ENCODE measurements at regions not wholly inside any gene's neighbourhood (a gene's known extent, or its start where the extent isn't known, plus 50 kb on each side); places are given as distances from the start of the nearest gene placed in this dataset.

DNA sequence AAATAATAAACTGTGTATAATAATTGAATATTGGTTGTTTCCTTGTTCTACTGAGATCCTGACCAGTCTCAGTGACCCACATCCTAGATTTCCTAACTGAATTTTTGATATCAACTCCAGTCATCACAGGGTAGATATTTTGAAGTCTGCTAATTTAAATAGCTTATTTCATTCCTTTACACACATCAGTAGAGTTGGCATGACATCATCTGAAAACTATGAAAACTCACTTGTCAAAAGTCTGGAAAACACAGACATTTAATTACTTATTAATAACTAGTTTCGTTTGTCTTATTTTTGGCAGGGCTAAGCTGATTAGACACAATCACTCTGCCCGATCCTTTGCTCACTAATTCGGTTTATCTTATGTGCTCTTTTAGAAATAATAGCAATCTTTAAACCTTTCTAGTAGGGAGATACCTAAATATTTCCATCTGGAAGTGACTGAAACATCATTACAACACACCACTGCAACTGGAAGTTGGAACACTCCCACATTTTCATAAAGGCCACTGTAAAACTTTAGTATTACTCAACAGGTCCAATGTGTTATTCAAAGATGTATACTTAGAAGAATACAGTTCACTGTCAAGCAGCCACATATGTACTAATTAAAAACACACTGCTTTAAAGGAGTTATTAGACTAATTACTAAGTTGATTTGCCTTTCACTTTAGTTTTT is 198.4 kb upstream of the ZNF717 start:
- H2BK5ac ChIP-seq (ENCODE audit: low read depth, low read length, poor library complexity): no peak overlapping the region
- H3K4me3 ChIP-seq (ENCODE audit: low read depth, low read length): no peak overlapping the region
- H3K4me1 ChIP-seq (ENCODE audit: control insufficient read depth in 1 of 2, insufficient read depth in 2 of 2, low read length in 2 of 2): no peaks in the 10 kb centered on the region
- H3K79me2 ChIP-seq (ENCODE audit: control insufficient read depth, insufficient read depth, low read length, poor library complexity): no peaks in the 10 kb centered on the region
- no peaks in the 10 kb centered on the region for H3K36me3 ChIP-seq (ENCODE audit: control insufficient read depth in 1 of 2, insufficient read depth in 2 of 2, low read length in 2 of 2)
- no peaks in the 10 kb centered on the region for H3K79me1 ChIP-seq (ENCODE audit: low read length)
- no peak overlapping the region for H3K9ac ChIP-seq (ENCODE audit: low read length)
- no CpG with 5 or more reads among the region's 3 CpGs for WGBS (ENCODE audit: extremely low coverage, insufficient coverage, insufficient read length)
- H3K27ac ChIP-seq (ENCODE audit: low read depth, low read length): no peak overlapping the region
- H2BK120ac ChIP-seq (ENCODE audit: insufficient read depth, low read length, poor library complexity): no peak overlapping the region
- H3K9me3 ChIP-seq (ENCODE audit: insufficient read depth, low read depth, low read length): no peaks in the 10 kb centered on the region
- no peak overlapping the region for H2AFZ ChIP-seq (ENCODE audit: insufficient read depth, low read length, poor library complexity)
- H3K4ac ChIP-seq (ENCODE audit: low read depth, low read length): no peak overlapping the region
- H3K23ac ChIP-seq (ENCODE audit: low read length): no peak overlapping the region
- H4K8ac ChIP-seq (ENCODE audit: low read depth, low read length): no peak overlapping the region
- no peak overlapping the region for H2AK5ac ChIP-seq (ENCODE audit: low read length)
- H3K4me2 ChIP-seq (ENCODE audit: low read length): no peak overlapping the region
- no peak for DNase-seq
- H3K18ac ChIP-seq (ENCODE audit: low read length): no peak overlapping the region
- no peak overlapping the region for H2BK12ac ChIP-seq (ENCODE audit: low read length)
- H3K14ac ChIP-seq (ENCODE audit: low read length): no peak overlapping the region
- H3K27me3 ChIP-seq (ENCODE audit: insufficient read depth, low read length): no peaks in the 10 kb centered on the region
- no peak overlapping the region for H4K12ac ChIP-seq (ENCODE audit: low read depth, low read length)
- no peak overlapping the region for H4K91ac ChIP-seq (ENCODE audit: low read depth, low read length)

GRCh38 chr3:75985432-75985831 is 200.1 kb upstream of the ZNF717 start:
- Histone ChIP-seq H3K36me3 (ENCODE audit: control insufficient read depth in 1 of 2, insufficient read depth in 2 of 2, low read length in 2 of 2) (no peaks in the 10 kb centered on the region), H3K27me3 (ENCODE audit: insufficient read depth, low read length) (no peaks in the 10 kb centered on the region), H3K4me2 (ENCODE audit: low read length) (no peak overlapping the region), H3K18ac (ENCODE audit: low read length) (no peak overlapping the region), H4K12ac (ENCODE audit: low read depth, low read length) (no peak overlapping the region), H2BK120ac (ENCODE audit: insufficient read depth, low read length, poor library complexity) (no peak overlapping the region), H3K14ac (ENCODE audit: low read length) (no peak overlapping the region), H4K8ac (ENCODE audit: low read depth, low read length) (no peak overlapping the region), H3K23ac (ENCODE audit: low read length) (no peak overlapping the region), H3K79me2 (ENCODE audit: control insufficient read depth, insufficient read depth, low read length, poor library complexity) (no peaks in the 10 kb centered on the region), H3K9ac (ENCODE audit: low read length) (no peak overlapping the region), H2BK5ac (ENCODE audit: low read depth, low read length, poor library complexity) (no peak overlapping the region), H2AK5ac (ENCODE audit: low read length) (no peak overlapping the region), H3K27ac (ENCODE audit: low read depth, low read length) (no peak overlapping the region), H3K4ac (ENCODE audit: low read depth, low read length) (no peak overlapping the region), H3K4me1 (ENCODE audit: control insufficient read depth in 1 of 2, insufficient read depth in 2 of 2, low read length in 2 of 2) (no peaks in the 10 kb centered on the region), H3K9me3 (ENCODE audit: insufficient read depth, low read depth, low read length) (no peaks in the 10 kb centered on the region), H4K91ac (ENCODE audit: low read depth, low read length) (no peak overlapping the region), H3K4me3 (ENCODE audit: low read depth, low read length) (no peak overlapping the region), H3K79me1 (ENCODE audit: low read length) (no peaks in the 10 kb centered on the region), H2BK12ac (ENCODE audit: low read length) (no peak overlapping the region), H2AFZ (ENCODE audit: insufficient read depth, low read length, poor library complexity) (no peak overlapping the region)
- WGBS (ENCODE audit: extremely low coverage, insufficient coverage, insufficient read length): no CpG with 5 or more reads among the region's 2 CpGs
- DNase-seq: no peak

- no peaks in the 10 kb centered on the region for H3K79me2 ChIP-seq (ENCODE audit: control insufficient read depth, insufficient read depth, low read length, poor library complexity)
- H3K4me1 ChIP-seq (ENCODE audit: control insufficient read depth in 1 of 2, insufficient read depth in 2 of 2, low read length in 2 of 2): no peaks in the 10 kb centered on the region
- H2BK120ac ChIP-seq (ENCODE audit: insufficient read depth, low read length, poor library complexity): no peak overlapping the region
- H2AK5ac ChIP-seq (ENCODE audit: low read length): no peak overlapping the region
- no peaks in the 10 kb centered on the region for H3K27me3 ChIP-seq (ENCODE audit: insufficient read depth, low read length)
- H3K27ac ChIP-seq (ENCODE audit: low read depth, low read length): no peak overlapping the region
- no peak overlapping the region for H3K4me3 ChIP-seq (ENCODE audit: low read depth, low read length)
- H4K91ac ChIP-seq (ENCODE audit: low read depth, low read length): no peak overlapping the region
- no peaks in the 10 kb centered on the region for H3K9me3 ChIP-seq (ENCODE audit: insufficient read depth, low read depth, low read length)
- no peaks in the 10 kb centered on the region for H3K36me3 ChIP-seq (ENCODE audit: control insufficient read depth in 1 of 2, insufficient read depth in 2 of 2, low read length in 2 of 2)
- H3K14ac ChIP-seq (ENCODE audit: low read length): no peak overlapping the region
- no peak overlapping the region for H2AFZ ChIP-seq (ENCODE audit: insufficient read depth, low read length, poor library complexity)
- no peak overlapping the region for H2BK12ac ChIP-seq (ENCODE audit: low read length)
- H3K4me2 ChIP-seq (ENCODE audit: low read length): no peak overlapping the region
- H4K12ac ChIP-seq (ENCODE audit: low read depth, low read length): no peak overlapping the region
- H3K18ac ChIP-seq (ENCODE audit: low read length): no peak overlapping the region
- no CpG with 5 or more reads among the region's 3 CpGs for WGBS (ENCODE audit: extremely low coverage, insufficient coverage, insufficient read length)
- H3K79me1 ChIP-seq (ENCODE audit: low read length): no peaks in the 10 kb centered on the region
- no peak overlapping the region for H4K8ac ChIP-seq (ENCODE audit: low read depth, low read length)
- H3K9ac ChIP-seq (ENCODE audit: low read length): no peak overlapping the region
- H3K23ac ChIP-seq (ENCODE audit: low read length): no peak overlapping the region
- no peak overlapping the region for H2BK5ac ChIP-seq (ENCODE audit: low read depth, low read length, poor library complexity)
- no peak overlapping the region for H3K4ac ChIP-seq (ENCODE audit: low read depth, low read length)
- no peak for DNase-seq
Observed at GRCh38 chr3:76010252-76010651, 224.9 kb upstream of the ZNF717 start.

DNA sequence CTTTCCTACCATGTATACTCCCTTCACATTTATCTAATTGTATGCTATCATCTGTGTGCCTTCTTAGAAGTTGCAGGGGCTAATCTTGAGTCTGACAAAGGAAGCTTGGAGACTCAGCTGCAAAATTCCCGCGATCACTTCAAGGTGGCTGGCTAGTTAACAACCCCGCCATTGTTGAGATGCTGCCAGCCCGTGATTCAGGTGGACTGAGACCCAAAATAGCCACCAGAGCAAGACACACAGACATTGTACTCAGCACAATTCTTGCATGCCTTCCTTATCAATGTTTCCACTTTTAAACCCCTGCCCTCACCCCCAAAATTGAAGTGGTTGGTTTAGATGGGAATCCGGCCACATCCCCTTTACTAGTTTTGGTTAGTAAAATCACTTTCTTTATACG is 225.8 kb upstream of the ZNF717 start:
- H2AFZ ChIP-seq (ENCODE audit: insufficient read depth, low read length, poor library complexity): no peak overlapping the region
- no peak for DNase-seq
- H3K14ac ChIP-seq (ENCODE audit: low read length): no peak overlapping the region
- H3K4me1 ChIP-seq (ENCODE audit: control insufficient read depth in 1 of 2, insufficient read depth in 2 of 2, low read length in 2 of 2): no peaks in the 10 kb centered on the region
- H3K27ac ChIP-seq (ENCODE audit: low read depth, low read length): no peak overlapping the region
- H3K27me3 ChIP-seq (ENCODE audit: insufficient read depth, low read length): no peaks in the 10 kb centered on the region
- H2BK12ac ChIP-seq (ENCODE audit: low read length): no peak overlapping the region
- H3K4ac ChIP-seq (ENCODE audit: low read depth, low read length): no peak overlapping the region
- H2BK120ac ChIP-seq (ENCODE audit: insufficient read depth, low read length, poor library complexity): no peak overlapping the region
- no peak overlapping the region for H3K4me3 ChIP-seq (ENCODE audit: low read depth, low read length)
- no CpG with 5 or more reads among the region's 6 CpGs for WGBS (ENCODE audit: extremely low coverage, insufficient coverage, insufficient read length)
- no peak overlapping the region for H4K8ac ChIP-seq (ENCODE audit: low read depth, low read length)
- H4K12ac ChIP-seq (ENCODE audit: low read depth, low read length): no peak overlapping the region
- H3K4me2 ChIP-seq (ENCODE audit: low read length): no peak overlapping the region
- no peak overlapping the region for H3K9ac ChIP-seq (ENCODE audit: low read length)
- no peaks in the 10 kb centered on the region for H3K79me2 ChIP-seq (ENCODE audit: control insufficient read depth, insufficient read depth, low read length, poor library complexity)
- H2AK5ac ChIP-seq (ENCODE audit: low read length): no peak overlapping the region
- H3K36me3 ChIP-seq (ENCODE audit: control insufficient read depth in 1 of 2, insufficient read depth in 2 of 2, low read length in 2 of 2): no peaks in the 10 kb centered on the region
- no peaks in the 10 kb centered on the region for H3K79me1 ChIP-seq (ENCODE audit: low read length)
- no peak overlapping the region for H3K23ac ChIP-seq (ENCODE audit: low read length)
- H3K9me3 ChIP-seq (ENCODE audit: insufficient read depth, low read depth, low read length): no peaks in the 10 kb centered on the region
- no peak overlapping the region for H2BK5ac ChIP-seq (ENCODE audit: low read depth, low read length, poor library complexity)
- H3K18ac ChIP-seq (ENCODE audit: low read length): no peak overlapping the region
- no peak overlapping the region for H4K91ac ChIP-seq (ENCODE audit: low read depth, low read length)
